T-cell (primary cell): ENCODE measurements at regions not wholly inside any gene's neighbourhood (a gene's known extent, or its start where the extent isn't known, plus 50 kb on each side); places are given as distances from the start of the nearest gene placed in this dataset.

ENCODE experiments used
- ATAC-seq, 4 experiments: fragments of 200-7000 bp in 3 of 4; fragments of 150-1000 bp in 1 of 4; cut with Tn5 transposase; replicated peaks in 1 of 4; 1 replicate in 3 of 4; 2 replicates in 1 of 4; pipeline ENCODE4 v1.10.0; 2021; ENCODE audit warnings: moderate library complexity in 3 of 4, mild to moderate bottlenecking in 2 of 4, moderate number of reproducible peaks in 1 of 4
- CTCF ChIA-PET, 2 donors: fragments of 300-600 bp; sonication (Branson Sonifier 250); formaldehyde crosslinking; loops; one replicate each; lab custom pipeline; 2022; ENCODE audit warnings: antibody characterized with exemption in 2 of 2; lab: Charles Lee
- POLR2A ChIA-PET, 2 donors: fragments of 300-600 bp; sonication (Branson Sonifier 250); formaldehyde crosslinking; loops; one replicate each; lab custom pipeline; 2022; ENCODE audit warnings: antibody characterized with exemption in 2 of 2; lab: Charles Lee
- DNase-seq, 35 experiments: peaks; one replicate each; pipeline versions ENCODE4 v3.0.0 to v3.0.0-alpha.2; 2013 to 2023
- H3K27ac ChIP-seq: one replicate; pipeline ENCODE4 v1.5.1; 2013; ENCODE audit warnings: low read length
- H3K27me3 ChIP-seq, 2 experiments: replicated peaks in 1 of 2; 1 replicate in 1 of 2; 2 replicates in 1 of 2; pipeline versions ENCODE4 v1.6.1 to v1.7.0; 2013; ENCODE audit warnings: low read length in 1 of 2, mixed read lengths in 1 of 2; ENCODE audit not compliant: control insufficient read depth in 2 of 2, insufficient read depth in 2 of 2; ENCODE audit errors: extremely low read depth in 1 of 2
- H3K36me3 ChIP-seq, 2 donors: 1 replicate in 1 of 2; 2 replicates in 1 of 2; pipeline versions ENCODE4 v1.6.1 to v1.7.0; 2013; ENCODE audit warnings: low read length in 1 of 2; ENCODE audit not compliant: control insufficient read depth in 2 of 2, insufficient read depth in 1 of 2; ENCODE audit errors: extremely low read depth in 1 of 2
- H3K4me1 ChIP-seq, 2 experiments: 1 replicate in 1 of 2; 2 replicates in 1 of 2; pipeline versions ENCODE4 v1.6.1 to v1.7.0; 2013; ENCODE audit warnings: low read length in 2 of 2, mixed read lengths in 1 of 2; ENCODE audit not compliant: insufficient read depth in 2 of 2, control insufficient read depth in 1 of 2; ENCODE audit errors: extremely low read depth in 1 of 2
- H3K4me3 ChIP-seq, 2 donors: 1 replicate in 1 of 2; 2 replicates in 1 of 2; pipeline versions ENCODE4 v1.5.1 to v1.7.0; 2013; ENCODE audit warnings: mild to moderate bottlenecking in 2 of 2, low read length in 1 of 2, moderate library complexity in 1 of 2; ENCODE audit not compliant: control insufficient read depth in 1 of 2; ENCODE audit errors: extremely low read depth in 1 of 2
- H3K9me3 ChIP-seq: 2 replicates; pipeline ENCODE4 v1.7.0; 2013
- H3K27ac Mint-ChIP-seq, 2 donors: one replicate each; pipeline ENCODE4 v1.8.0; 2020 to 2021; ENCODE audit warnings: mild to moderate bottlenecking in 2 of 2, mixed read lengths in 2 of 2
- H3K27me3 Mint-ChIP-seq, 2 donors: one replicate each; pipeline ENCODE4 v1.8.0; 2021 to 2022; ENCODE audit warnings: mixed read lengths in 2 of 2
- H3K36me3 Mint-ChIP-seq: one replicate; pipeline ENCODE4 v1.8.0; 2021; ENCODE audit warnings: mixed read lengths
- H3K4me1 Mint-ChIP-seq, 3 donors: one replicate each; pipeline ENCODE4 v1.8.0; 2020 to 2022; ENCODE audit warnings: mixed read lengths in 3 of 3, mild to moderate bottlenecking in 1 of 3
- H3K4me3 Mint-ChIP-seq, 3 donors: one replicate each; pipeline ENCODE4 v1.8.0; 2020 to 2022; ENCODE audit warnings: mild to moderate bottlenecking in 3 of 3, mixed read lengths in 3 of 3, moderate library complexity in 3 of 3
- H3K9me3 Mint-ChIP-seq, 3 donors: one replicate each; pipeline ENCODE4 v1.8.0; 2020 to 2022; ENCODE audit warnings: mixed read lengths in 3 of 3
- WGBS: methylation state at CpG from one replicate; pipeline ENCODE4 v1.1.5; 2013; ENCODE audit warnings: missing lambda C conversion rate; ENCODE audit not compliant: insufficient coverage; 5-methylcytosine and 5-hydroxymethylcytosine counted together

DNA sequence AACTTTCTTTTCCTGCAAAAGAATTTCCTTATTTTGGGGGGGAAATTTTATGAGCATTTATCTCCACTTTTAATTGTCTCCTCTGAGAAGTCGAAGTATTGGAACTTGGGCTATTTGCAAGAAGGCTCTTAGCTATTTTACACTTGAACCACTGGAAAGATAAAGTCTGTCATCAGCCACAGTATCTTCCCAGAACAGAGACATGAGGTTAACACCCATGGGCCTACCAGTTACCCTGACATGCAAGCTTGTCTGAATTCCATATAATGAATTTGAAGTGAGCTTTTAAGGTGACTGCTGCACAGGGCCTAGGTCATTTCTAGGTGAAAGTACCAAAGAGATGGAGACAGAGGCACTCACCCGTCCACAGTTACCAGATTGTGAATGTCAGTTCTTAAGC is 193.1 kb downstream of the SIM1 start:
- Histone ChIP-seq H3K4me1 (no peaks in the 10 kb centered on the region), H3K4me3 (no peak overlapping the region), H3K27me3 (no peaks in the 10 kb centered on the region), H3K36me3 (no peaks in the 10 kb centered on the region), H3K27ac (no peak overlapping the region), H3K9me3 (no peaks in the 10 kb centered on the region)
- ATAC-seq (no peak), DNase-seq (no peak)
- no CpG with 5 or more reads among the region's 2 CpGs for WGBS
- no peaks in the 10 kb centered on the region for H3K36me3 Mint-ChIP-seq
- no peak overlapping the region for H3K27ac Mint-ChIP-seq
- H3K27me3 Mint-ChIP-seq = peaks cover 0 to 5% of the 10 kb centered on the region in 2 donors
- H3K9me3 Mint-ChIP-seq = no peaks in the 10 kb centered on the region
- POLR2A ChIA-PET = no interaction called here
- H3K4me1 Mint-ChIP-seq = no peaks in the 10 kb centered on the region
- CTCF ChIA-PET = no interaction called here
- H3K4me3 Mint-ChIP-seq = no peak overlapping the region

DNA sequence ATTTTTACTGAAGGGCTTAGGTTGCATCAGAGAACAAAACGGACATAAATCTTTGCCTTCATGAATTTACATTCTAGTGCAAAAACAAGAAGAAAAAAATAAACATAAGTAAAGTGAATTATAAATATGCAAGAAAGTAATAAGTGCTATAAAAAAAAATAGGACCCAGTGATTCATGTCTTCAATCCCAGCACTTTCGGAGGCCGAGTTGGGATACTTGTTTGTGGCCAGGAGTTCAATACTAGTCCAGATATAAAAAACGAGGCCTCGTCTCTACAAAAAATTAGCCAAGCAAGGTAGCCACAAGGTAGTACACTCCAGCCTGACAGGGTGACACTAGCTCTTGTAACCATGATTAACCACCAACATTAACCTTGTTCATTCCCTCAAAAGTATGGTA is 193.5 kb downstream of the SIM1 start:
- H3K9me3 ChIP-seq = no peaks in the 10 kb centered on the region
- Mint-ChIP-seq H3K27ac (no peak overlapping the region), H3K36me3 (no peaks in the 10 kb centered on the region), H3K27me3 (peaks cover 0 to 5% of the 10 kb centered on the region in 2 donors), H3K4me3 (no peak overlapping the region), H3K4me1 (no peaks in the 10 kb centered on the region), H3K9me3 (no peaks in the 10 kb centered on the region)
- ATAC-seq = no peak
- H3K36me3 ChIP-seq = no peaks in the 10 kb centered on the region
- ChIA-PET CTCF (no interaction called here), POLR2A (no interaction called here)
- no CpG with 5 or more reads among the region's 5 CpGs for WGBS
- no peak overlapping the region for H3K4me3 ChIP-seq
- no peaks in the 10 kb centered on the region for H3K27me3 ChIP-seq
- no peaks in the 10 kb centered on the region for H3K4me1 ChIP-seq
- no peak for DNase-seq
- H3K27ac ChIP-seq = no peak overlapping the region

DNA sequence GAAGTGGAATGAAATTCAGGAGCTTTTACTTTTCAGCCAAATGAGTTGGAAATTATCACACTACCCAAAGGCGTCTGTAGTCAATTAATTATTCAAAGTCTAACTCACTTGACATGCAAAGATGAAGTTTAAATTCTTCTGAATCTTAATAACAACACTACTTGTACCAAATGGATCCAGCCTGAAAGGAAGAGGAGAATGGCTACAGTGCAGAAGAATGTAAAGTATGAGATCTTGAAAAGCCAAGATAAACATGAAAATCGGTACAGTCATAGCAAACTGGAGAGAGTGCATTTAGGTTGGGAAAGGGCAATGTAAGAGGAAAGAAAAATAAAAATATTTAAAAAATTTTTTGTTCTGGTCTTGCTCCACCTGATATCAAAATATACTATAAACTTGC is 195.5 kb downstream of the SIM1 start:
- H3K4me1 ChIP-seq = no peaks in the 10 kb centered on the region
- H3K36me3 ChIP-seq = no peaks in the 10 kb centered on the region
- no peaks in the 10 kb centered on the region for H3K4me1 Mint-ChIP-seq
- peaks cover 0 to 5% of the 10 kb centered on the region in 2 donors for H3K27me3 Mint-ChIP-seq
- no peak overlapping the region for H3K4me3 Mint-ChIP-seq
- no peak for ATAC-seq
- ChIA-PET CTCF (no interaction called here), POLR2A (no interaction called here)
- no peak for DNase-seq
- H3K4me3 ChIP-seq = no peak overlapping the region
- H3K36me3 Mint-ChIP-seq = no peaks in the 10 kb centered on the region
- H3K27ac Mint-ChIP-seq = no peak overlapping the region
- H3K9me3 Mint-ChIP-seq = no peaks in the 10 kb centered on the region
- no CpG with 5 or more reads among the region's 2 CpGs for WGBS
- H3K9me3 ChIP-seq = no peaks in the 10 kb centered on the region
- H3K27ac ChIP-seq = no peak overlapping the region
- no peaks in the 10 kb centered on the region for H3K27me3 ChIP-seq

DNA sequence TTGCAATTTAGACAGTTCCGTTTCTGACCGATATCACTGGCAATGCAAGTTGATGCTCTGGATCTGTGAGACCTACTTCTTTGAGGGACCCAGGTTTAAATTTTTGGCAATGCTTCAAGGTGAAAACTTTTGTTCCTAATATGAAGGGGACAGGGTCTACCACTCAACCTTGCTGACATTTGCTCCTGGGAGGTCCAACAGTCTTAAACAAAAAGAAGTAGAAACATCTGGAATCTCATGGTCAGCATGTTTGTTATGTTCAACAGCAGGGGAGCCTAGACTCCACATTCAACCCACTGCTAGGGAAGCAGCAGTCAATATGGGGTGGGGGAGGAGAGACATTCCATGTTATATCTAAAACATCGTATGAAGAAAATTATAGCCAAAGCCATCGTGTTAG is 196.4 kb downstream of the SIM1 start:
- no peak overlapping the region for H3K27ac ChIP-seq
- no peaks in the 10 kb centered on the region for H3K27me3 ChIP-seq
- Mint-ChIP-seq H3K9me3 (no peaks in the 10 kb centered on the region), H3K36me3 (no peaks in the 10 kb centered on the region), H3K4me3 (no peak overlapping the region), H3K27ac (no peak overlapping the region), H3K27me3 (peaks cover 0 to 5% of the 10 kb centered on the region in 2 donors), H3K4me1 (no peaks in the 10 kb centered on the region)
- POLR2A ChIA-PET = no interaction called here
- CTCF ChIA-PET = no interaction called here
- 100% methylated on average over 2 of the region's 4 CpGs for WGBS
- H3K4me3 ChIP-seq = no peak overlapping the region
- H3K9me3 ChIP-seq = no peaks in the 10 kb centered on the region
- H3K36me3 ChIP-seq = no peaks in the 10 kb centered on the region
- ATAC-seq (no peak), DNase-seq (no peak)
- H3K4me1 ChIP-seq = no peaks in the 10 kb centered on the region

DNA sequence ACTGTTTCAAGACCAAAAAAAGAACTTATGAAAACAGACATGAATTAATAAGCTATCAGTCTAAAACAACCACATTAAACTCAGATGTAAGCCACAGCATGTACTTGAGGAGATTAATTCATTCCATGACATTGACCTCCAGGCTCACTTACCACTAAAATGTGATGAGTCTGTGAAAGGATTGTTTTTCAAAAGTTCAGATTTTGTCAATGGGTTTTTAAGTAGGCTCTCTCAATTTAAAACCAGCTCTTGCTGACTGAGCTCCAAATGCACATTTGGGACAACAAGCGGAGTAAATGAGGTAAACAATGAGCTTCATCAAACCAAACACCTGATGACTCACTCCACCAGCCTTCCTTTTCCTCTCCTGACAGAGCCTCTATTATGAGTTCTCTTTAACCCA is 197.0 kb downstream of the SIM1 start:
- H3K36me3 Mint-ChIP-seq = no peaks in the 10 kb centered on the region
- H3K4me3 ChIP-seq = no peak overlapping the region
- POLR2A ChIA-PET = no interaction called here
- WGBS = 86% methylated on average over 1 of the region's 1 CpG
- no peaks in the 10 kb centered on the region for H3K27me3 ChIP-seq
- no peaks in the 10 kb centered on the region for H3K4me1 Mint-ChIP-seq
- peaks cover 0 to 5% of the 10 kb centered on the region in 2 donors for H3K27me3 Mint-ChIP-seq
- H3K9me3 Mint-ChIP-seq = no peaks in the 10 kb centered on the region
- H3K4me1 ChIP-seq = no peaks in the 10 kb centered on the region
- no peak for ATAC-seq
- H3K36me3 ChIP-seq = no peaks in the 10 kb centered on the region
- no peak overlapping the region for H3K27ac ChIP-seq
- CTCF ChIA-PET = interaction anchor here in 1 of 2 donors (1.1 kb wide), 1 partner anchor 85 kb away, joined by 3 read pairs; no protein-coding TSS in a partner anchor
- no peak overlapping the region for H3K27ac Mint-ChIP-seq
- no peak overlapping the region for H3K4me3 Mint-ChIP-seq
- DNase-seq = no peak
- no peaks in the 10 kb centered on the region for H3K9me3 ChIP-seq

DNA sequence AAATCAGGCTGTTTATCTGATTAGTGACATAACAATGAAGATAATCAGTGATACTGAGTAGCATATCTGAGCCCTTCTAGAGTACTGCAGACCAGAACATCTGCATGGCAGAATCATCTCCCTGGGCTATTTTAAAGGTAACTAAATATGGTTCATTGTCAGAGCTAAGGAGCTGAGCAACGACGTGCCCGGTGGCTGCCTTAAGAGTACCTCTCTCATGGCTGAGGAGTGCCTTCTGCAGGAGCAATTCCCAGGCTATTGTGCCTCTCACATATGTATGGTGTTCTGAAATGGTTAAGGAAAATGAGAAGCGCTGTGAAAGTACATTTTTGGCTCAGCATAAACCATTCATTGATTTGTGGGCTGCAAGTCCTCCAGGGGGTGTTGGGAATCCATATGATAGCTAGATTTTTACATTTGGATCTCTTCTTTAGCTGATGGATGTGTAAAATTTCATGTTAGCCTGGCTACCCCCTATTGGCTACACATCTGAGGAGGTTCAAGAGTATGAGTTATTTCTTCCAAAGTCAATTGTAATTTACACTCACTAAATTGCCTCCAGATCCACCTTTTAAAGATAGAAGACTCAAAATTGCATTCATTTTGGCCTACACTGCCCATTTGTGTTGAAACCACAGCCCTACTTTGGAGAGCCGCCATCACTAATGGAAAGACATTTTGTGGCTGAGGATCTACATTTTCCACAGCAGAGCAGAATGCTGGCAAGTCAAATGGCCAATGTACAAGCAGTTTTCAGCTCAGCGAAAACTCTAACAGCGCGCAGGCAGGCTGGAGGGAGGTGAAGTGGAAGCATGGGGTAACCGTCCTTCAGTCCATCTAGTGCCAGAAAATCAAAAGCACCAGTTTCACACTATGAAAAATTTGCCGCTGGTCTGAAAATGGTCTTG is 198.0 kb downstream of the SIM1 start:
- H3K36me3 Mint-ChIP-seq = no peaks in the 10 kb centered on the region

More for the DNA sequence above, 198.0 kb downstream of the SIM1 start:
- no peak overlapping the region for H3K4me3 Mint-ChIP-seq
- no peaks in the 10 kb centered on the region for H3K4me1 ChIP-seq
- no peaks in the 10 kb centered on the region for H3K9me3 Mint-ChIP-seq
- no peak overlapping the region for H3K4me3 ChIP-seq
- DNase-seq (no peak), ATAC-seq (no peak)
- WGBS = 96% methylated on average over 4 of the region's 10 CpGs
- H3K27ac Mint-ChIP-seq = no peak overlapping the region
- H3K27me3 Mint-ChIP-seq = peaks cover 0 to 5% of the 10 kb centered on the region in 2 donors
- POLR2A ChIA-PET = no interaction called here
- H3K36me3 ChIP-seq = no peaks in the 10 kb centered on the region
- H3K27me3 ChIP-seq = no peaks in the 10 kb centered on the region
- H3K4me1 Mint-ChIP-seq = no peaks in the 10 kb centered on the region
- no peak overlapping the region for H3K27ac ChIP-seq
- CTCF ChIA-PET = interaction anchor here in 1 of 2 donors (1.1 kb wide), 1 partner anchor 86 kb away, joined by 3 read pairs; no protein-coding TSS in a partner anchor
- no peaks in the 10 kb centered on the region for H3K9me3 ChIP-seq
